ENCODE measurements at regions not wholly inside any gene's neighbourhood (a gene's known extent, or its start where the extent isn't known, plus 50 kb on each side); places are given as distances from the start of the nearest gene placed in this dataset.

DNA sequence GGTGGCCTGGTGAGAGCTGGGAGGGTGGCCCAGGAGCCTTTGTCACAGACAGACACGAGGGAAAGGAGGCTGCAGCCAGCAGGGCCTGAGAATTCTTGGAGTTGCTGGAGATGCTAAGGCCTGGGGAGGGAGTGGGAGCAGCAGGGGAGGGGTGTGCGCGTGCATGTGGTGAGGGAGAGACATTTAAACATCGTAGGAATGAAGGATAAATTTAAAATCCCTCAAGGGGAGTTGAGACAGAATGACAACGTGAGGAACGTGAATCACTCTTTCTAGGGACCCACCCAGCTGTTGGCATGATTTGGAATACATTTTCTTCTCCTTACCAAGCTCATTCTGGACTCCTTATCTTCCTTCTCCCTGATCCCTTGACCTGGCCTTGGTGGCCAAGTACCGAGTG is 73.3 kb upstream of the CACNA1E start:
- Histone ChIP-seq H3K4me3 (ENCODE audit: low read length) (no peak overlapping the region), H3K4me2 (ENCODE audit: low read depth, low read length) (no peak overlapping the region), H4K20me1 (ENCODE audit: insufficient read depth, low read length) (no peaks in the 10 kb centered on the region), H3F3A (ENCODE audit: insufficient read depth, low read length) (no peaks in the 10 kb centered on the region), H3K9me2 (replicated peaks; ENCODE audit: insufficient read depth, low read length) (no peaks in the 10 kb centered on the region), H3K36me3 (replicated peaks; ENCODE audit: insufficient read depth, low read length) (no peaks in the 10 kb centered on the region), H3K27me3 (replicated peaks; ENCODE audit: insufficient read depth, low read length) (no peaks in the 10 kb centered on the region), H3K79me2 (ENCODE audit: low read length) (no peaks in the 10 kb centered on the region), H2AFZ (ENCODE audit: low read length) (no peak overlapping the region), H3K9ac (ENCODE audit: low read length) (no peak overlapping the region), H3K9me3 (replicated peaks; ENCODE audit: insufficient read depth, low read length) (no peaks in the 10 kb centered on the region), H3K27ac (ENCODE audit: low read length) (no peak overlapping the region), H3K4me1 (ENCODE audit: low read length) (no peaks in the 10 kb centered on the region)
- TF ChIP-seq EZH2 (optimal IDR thresholded peaks at IDR 0.05; ENCODE audit: low read depth, low read length) (no peak), EZH2phosphoT487 (IDR thresholded peaks at IDR 0.05; ENCODE audit: low read length) (no peak)
- TF ChIP-seq, protein P1, sequence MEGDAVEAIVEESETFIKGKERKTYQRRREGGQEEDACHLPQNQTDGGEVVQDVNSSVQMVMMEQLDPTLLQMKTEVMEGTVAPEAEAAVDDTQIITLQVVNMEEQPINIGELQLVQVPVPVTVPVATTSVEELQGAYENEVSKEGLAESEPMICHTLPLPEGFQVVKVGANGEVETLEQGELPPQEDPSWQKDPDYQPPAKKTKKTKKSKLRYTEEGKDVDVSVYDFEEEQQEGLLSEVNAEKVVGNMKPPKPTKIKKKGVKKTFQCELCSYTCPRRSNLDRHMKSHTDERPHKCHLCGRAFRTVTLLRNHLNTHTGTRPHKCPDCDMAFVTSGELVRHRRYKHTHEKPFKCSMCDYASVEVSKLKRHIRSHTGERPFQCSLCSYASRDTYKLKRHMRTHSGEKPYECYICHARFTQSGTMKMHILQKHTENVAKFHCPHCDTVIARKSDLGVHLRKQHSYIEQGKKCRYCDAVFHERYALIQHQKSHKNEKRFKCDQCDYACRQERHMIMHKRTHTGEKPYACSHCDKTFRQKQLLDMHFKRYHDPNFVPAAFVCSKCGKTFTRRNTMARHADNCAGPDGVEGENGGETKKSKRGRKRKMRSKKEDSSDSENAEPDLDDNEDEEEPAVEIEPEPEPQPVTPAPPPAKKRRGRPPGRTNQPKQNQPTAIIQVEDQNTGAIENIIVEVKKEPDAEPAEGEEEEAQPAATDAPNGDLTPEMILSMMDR (IDR thresholded peaks at IDR 0.05; ENCODE audit: low read length), result no peak
- no peak for DNase-seq

DNA sequence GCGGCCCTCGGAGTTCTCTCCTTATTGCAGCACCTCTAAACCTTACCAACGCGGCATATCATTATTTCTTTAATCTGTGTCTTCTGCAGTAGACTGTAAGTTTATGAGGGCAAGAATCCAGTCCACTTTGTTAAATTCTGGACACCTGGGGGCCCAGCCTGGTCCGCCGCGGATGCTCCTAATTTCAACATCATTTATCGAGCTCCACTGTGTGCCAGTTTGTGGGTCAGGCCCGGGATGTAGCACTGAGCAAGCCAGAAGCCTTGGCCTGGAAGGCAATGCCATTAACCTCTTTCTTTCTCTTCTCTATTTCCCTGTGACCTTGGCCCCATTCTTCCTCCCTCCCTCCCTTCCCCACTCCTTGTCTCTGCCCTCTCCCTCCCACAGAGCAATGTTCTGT is 70.6 kb upstream of the CACNA1E start:
- H3K9me3 ChIP-seq (replicated peaks; ENCODE audit: insufficient read depth, low read length), result no peaks in the 10 kb centered on the region
- DNase-seq, result no peak
- TF ChIP-seq EZH2 (optimal IDR thresholded peaks at IDR 0.05; ENCODE audit: low read depth, low read length) (no peak), EZH2phosphoT487 (IDR thresholded peaks at IDR 0.05; ENCODE audit: low read length) (no peak)
- TF ChIP-seq, protein P1 (IDR thresholded peaks at IDR 0.05; ENCODE audit: low read length), result no peak

DNA sequence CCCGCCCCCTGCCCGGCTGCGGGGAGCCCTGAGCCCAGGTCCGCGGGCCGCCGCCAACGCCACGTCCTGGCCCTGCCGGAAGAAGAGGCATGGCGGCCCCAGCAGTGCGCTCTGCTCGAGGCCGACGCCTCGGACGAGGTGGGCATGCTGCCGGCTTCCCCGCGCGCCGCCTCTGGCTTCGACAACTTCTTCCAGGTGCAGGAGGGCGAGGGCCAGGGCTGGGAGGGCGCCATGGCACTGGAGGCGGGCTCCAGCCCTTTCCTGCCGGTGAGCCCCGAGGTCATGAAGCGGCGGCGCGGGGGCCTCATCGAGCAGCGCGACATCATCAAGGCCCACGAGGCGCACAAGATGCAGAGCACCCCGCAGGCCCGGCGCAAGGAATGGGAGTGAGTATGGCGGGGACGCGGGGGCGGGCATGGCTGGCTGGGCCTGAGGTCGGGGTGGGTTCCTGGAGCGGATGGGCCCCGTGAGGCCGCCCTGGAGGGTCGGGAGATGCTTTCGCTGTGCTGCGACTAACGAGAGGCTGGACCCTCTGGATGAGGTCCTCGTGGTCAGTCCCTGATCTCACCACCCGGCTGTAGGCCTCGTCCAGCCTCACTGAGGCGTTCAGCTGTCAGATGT is 70.0 kb upstream of the CACNA1E start:
- H3K36me3 ChIP-seq (replicated peaks; ENCODE audit: insufficient read depth, low read length), result no peaks in the 10 kb centered on the region
- DNase-seq, result no peak
- no peak overlapping the region for H3K9ac ChIP-seq (ENCODE audit: low read length)
- H3K4me1 ChIP-seq (ENCODE audit: low read length), result no peaks in the 10 kb centered on the region
- H3K9me2 ChIP-seq (replicated peaks; ENCODE audit: insufficient read depth, low read length), result no peaks in the 10 kb centered on the region
- no peak overlapping the region for H3K4me3 ChIP-seq (ENCODE audit: low read length)
- H3K27ac ChIP-seq (ENCODE audit: low read length), result no peak overlapping the region
- H2AFZ ChIP-seq (ENCODE audit: low read length), result no peak overlapping the region
- H3K9me3 ChIP-seq (replicated peaks; ENCODE audit: insufficient read depth, low read length), result no peaks in the 10 kb centered on the region
- H4K20me1 ChIP-seq (ENCODE audit: insufficient read depth, low read length), result no peaks in the 10 kb centered on the region
- no peak overlapping the region for H3K4me2 ChIP-seq (ENCODE audit: low read depth, low read length)
- no peaks in the 10 kb centered on the region for H3F3A ChIP-seq (ENCODE audit: insufficient read depth, low read length)
- H3K27me3 ChIP-seq (replicated peaks; ENCODE audit: insufficient read depth, low read length), result no peaks in the 10 kb centered on the region
- TF ChIP-seq EZH2phosphoT487 (IDR thresholded peaks at IDR 0.05; ENCODE audit: low read length) (no peak), EZH2 (optimal IDR thresholded peaks at IDR 0.05; ENCODE audit: low read depth, low read length) (no peak)
- TF ChIP-seq, protein P1 (IDR thresholded peaks at IDR 0.05; ENCODE audit: low read length), result no peak
- no peaks in the 10 kb centered on the region for H3K79me2 ChIP-seq (ENCODE audit: low read length)

More for the DNA sequence above, 70.6 kb upstream of the CACNA1E start:
- H3K4me3 ChIP-seq (ENCODE audit: low read length), result no peak overlapping the region
- no peaks in the 10 kb centered on the region for H3K9me2 ChIP-seq (replicated peaks; ENCODE audit: insufficient read depth, low read length)
- no peaks in the 10 kb centered on the region for H3K36me3 ChIP-seq (replicated peaks; ENCODE audit: insufficient read depth, low read length)
- H3F3A ChIP-seq (ENCODE audit: insufficient read depth, low read length), result no peaks in the 10 kb centered on the region
- no peak overlapping the region for H3K27ac ChIP-seq (ENCODE audit: low read length)
- no peak overlapping the region for H3K9ac ChIP-seq (ENCODE audit: low read length)
- no peaks in the 10 kb centered on the region for H3K79me2 ChIP-seq (ENCODE audit: low read length)
- no peak overlapping the region for H2AFZ ChIP-seq (ENCODE audit: low read length)
- H3K4me2 ChIP-seq (ENCODE audit: low read depth, low read length), result no peak overlapping the region
- H3K4me1 ChIP-seq (ENCODE audit: low read length), result no peaks in the 10 kb centered on the region
- H4K20me1 ChIP-seq (ENCODE audit: insufficient read depth, low read length), result no peaks in the 10 kb centered on the region
- H3K27me3 ChIP-seq (replicated peaks; ENCODE audit: insufficient read depth, low read length), result no peaks in the 10 kb centered on the region

Measured in MM.1S (cell line).